Dermis microvascular lymphatic vessel endothelial cell (primary cell): ENCODE measurements at regions not wholly inside any gene's neighbourhood (a gene's known extent, or its start where the extent isn't known, plus 50 kb on each side); places are given as distances from the start of the nearest gene placed in this dataset.

Experiments
- DNase-seq, 2 donors: peaks; one replicate each; pipeline versions ENCODE4 v3.0.0 to v3.0.0-alpha.2; 2010; ENCODE audit warnings: low read depth in 2 of 2

GRCh38 chr2:221095356-221095755, 476.7 kb downstream of the EPHA4 start:
- no peak for DNase-seq

GRCh38 chr2:221096706-221097567, 475.2 kb downstream of the EPHA4 start:
- no peak for DNase-seq

GRCh38 chr2:221097568-221097915, 474.6 kb downstream of the EPHA4 start:
- DNase-seq: no peak

GRCh38 chr2:221097949-221098348, 474.2 kb downstream of the EPHA4 start:
- no peak for DNase-seq

- DNase-seq: no peak
Measured at GRCh38 chr2:221100467-221101089, 471.5 kb downstream of the EPHA4 start.

GRCh38 chr2:221102896-221103688, 469.0 kb downstream of the EPHA4 start:
- DNase-seq: no peak

- DNase-seq: no peak
Measured at GRCh38 chr2:221103930-221104329, 468.2 kb downstream of the EPHA4 start.

- no peak for DNase-seq
Measured at GRCh38 chr2:221104361-221104811, 467.7 kb downstream of the EPHA4 start.

GRCh38 chr2:221106241-221106640, 465.9 kb downstream of the EPHA4 start:
- DNase-seq: no peak

- DNase-seq: no peak
Measured at GRCh38 chr2:221107424-221107823, 464.7 kb downstream of the EPHA4 start.

GRCh38 chr2:221109552-221109951, 462.6 kb downstream of the EPHA4 start:
- DNase-seq: no peak

GRCh38 chr2:221111739-221112138, 460.4 kb downstream of the EPHA4 start:
- no peak for DNase-seq

GRCh38 chr2:221112744-221113143, 459.4 kb downstream of the EPHA4 start:
- DNase-seq: no peak

GRCh38 chr2:221115944-221116343, 456.2 kb downstream of the EPHA4 start:
- DNase-seq: no peak

- no peak for DNase-seq
Measured at GRCh38 chr2:221120643-221121042, 451.5 kb downstream of the EPHA4 start.

GRCh38 chr2:221123396-221123795, 448.7 kb downstream of the EPHA4 start:
- no peak for DNase-seq

GRCh38 chr2:221124532-221125240, 447.4 kb downstream of the EPHA4 start:
- DNase-seq: no peak

- DNase-seq: no peak
Measured at GRCh38 chr2:221125691-221126090, 446.4 kb downstream of the EPHA4 start.

GRCh38 chr2:221129657-221130056, 442.4 kb downstream of the EPHA4 start:
- DNase-seq: no peak

GRCh38 chr2:221130431-221130830, 441.7 kb downstream of the EPHA4 start:
- no peak for DNase-seq

- DNase-seq: no peak
Measured at GRCh38 chr2:221133941-221134340, 438.2 kb downstream of the EPHA4 start.

- DNase-seq: no peak
Measured at GRCh38 chr2:221134718-221135117, 437.4 kb downstream of the EPHA4 start.
